Ureter (tissue), 1 donor: ENCODE measurements at regions not wholly inside any gene's neighbourhood (a gene's known extent, or its start where the extent isn't known, plus 50 kb on each side); places are given as distances from the start of the nearest gene placed in this dataset.

Source experiments
- DNase-seq: peaks from one replicate; pipeline ENCODE4 v3.0.0-alpha.2; 2020; ENCODE audit warnings: low spot score
- donor health status: DM: yes; HTN: yes; CAD: no.

GRCh38 chr12:75725521-75726111, 214.2 kb upstream of the KRR1 start:
- no peak for DNase-seq

GRCh38 chr12:75724928-75725312, 213.5 kb upstream of the KRR1 start:
- no peak for DNase-seq

GRCh38 chr12:75724307-75724927, 213.0 kb upstream of the KRR1 start:
- no peak for DNase-seq

GRCh38 chr12:75722714-75723200, 211.3 kb upstream of the KRR1 start:
- peak; percentile 62 for DNase-seq

- no peak for DNase-seq
These were observed 210.4 kb upstream of the KRR1 start for GRCh38 chr12:75721796-75722195.

- DNase-seq = no peak
These were observed 209.6 kb upstream of the KRR1 start for GRCh38 chr12:75720812-75721641.

GRCh38 chr12:75717902-75718301, 206.5 kb upstream of the KRR1 start:
- DNase-seq = no peak

GRCh38 chr12:75716291-75717025, 205.0 kb upstream of the KRR1 start:
- DNase-seq = no peak

- DNase-seq = no peak
These were observed 204.3 kb upstream of the KRR1 start for GRCh38 chr12:75715682-75716081.

GRCh38 chr12:75715323-75715644, 203.9 kb upstream of the KRR1 start:
- no peak for DNase-seq

GRCh38 chr12:75714462-75715322, 203.3 kb upstream of the KRR1 start:
- DNase-seq = no peak

- DNase-seq = no peak
These were observed 202.0 kb upstream of the KRR1 start for GRCh38 chr12:75713434-75713833.

- no peak for DNase-seq
These were observed 200.8 kb upstream of the KRR1 start for GRCh38 chr12:75712223-75712622.

- DNase-seq = no peak
These were observed 199.9 kb upstream of the KRR1 start for GRCh38 chr12:75711271-75711670.

- DNase-seq = no peak
These were observed 199.1 kb upstream of the KRR1 start for GRCh38 chr12:75710361-75711069.

- no peak for DNase-seq
These were observed 198.1 kb upstream of the KRR1 start for GRCh38 chr12:75709503-75709902.

GRCh38 chr12:75708802-75709201, 197.4 kb upstream of the KRR1 start:
- no peak for DNase-seq

- DNase-seq = no peak
These were observed 196.6 kb upstream of the KRR1 start for GRCh38 chr12:75707983-75708382.

GRCh38 chr12:75706786-75707605, 195.6 kb upstream of the KRR1 start:
- no peak for DNase-seq
